Inflammatory macrophage treated with lipopolysaccharide for 1 hour (primary cell): ENCODE measurements at regions not wholly inside any gene's neighbourhood (a gene's known extent, or its start where the extent isn't known, plus 50 kb on each side); places are given as distances from the start of the nearest gene placed in this dataset.
"Not testable (repeated sequence)": the region's sequence is repeated elsewhere in the genome, so short reads cannot be mapped to it uniquely, and the experiment has no call there.

Source experiments
- DNase-seq, 2 donors: peaks; one replicate each; pipeline ENCODE4 v3.0.0-alpha.2; 2020 to 2022

DNA sequence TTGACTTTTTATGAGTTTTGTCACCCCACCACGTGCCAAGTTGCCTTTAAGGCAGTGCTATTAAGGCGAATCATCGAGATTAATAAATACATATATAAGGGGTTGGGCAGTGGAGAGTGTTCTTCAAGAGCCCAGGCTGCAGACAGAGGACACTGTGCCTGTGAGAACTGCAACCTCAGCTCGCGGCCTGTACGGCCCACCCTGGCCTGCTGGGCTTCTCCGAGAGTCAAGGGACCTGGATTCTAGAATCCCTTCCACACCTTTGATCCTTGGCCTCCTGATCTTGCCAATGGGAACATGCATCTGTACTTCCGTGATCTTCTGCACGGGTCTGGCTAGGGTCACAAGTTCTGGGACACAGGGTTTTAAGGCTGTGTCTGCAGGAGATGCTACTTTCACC lies 54.5 kb downstream of the IRX5 start:
- no peak for DNase-seq

DNA sequence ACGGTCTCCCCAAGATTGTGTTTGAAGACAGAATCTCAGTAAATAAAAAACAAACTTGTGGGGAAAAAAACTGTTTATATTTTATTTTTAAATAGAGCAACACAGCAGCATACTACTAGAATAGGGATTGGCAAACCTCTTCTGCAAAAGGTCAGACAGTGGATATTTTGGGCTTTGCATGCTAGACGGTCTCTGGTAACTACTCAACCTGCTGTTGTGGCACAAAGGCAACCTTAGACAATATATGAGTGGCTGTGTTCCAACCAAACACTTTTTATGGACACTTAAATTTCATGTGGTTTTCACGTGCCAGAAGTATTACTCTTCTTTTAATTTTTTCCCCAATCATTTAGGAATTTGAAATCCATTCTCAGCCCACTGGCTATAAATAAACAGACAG lies 55.0 kb downstream of the IRX5 start:
- DNase-seq = no peak

DNA sequence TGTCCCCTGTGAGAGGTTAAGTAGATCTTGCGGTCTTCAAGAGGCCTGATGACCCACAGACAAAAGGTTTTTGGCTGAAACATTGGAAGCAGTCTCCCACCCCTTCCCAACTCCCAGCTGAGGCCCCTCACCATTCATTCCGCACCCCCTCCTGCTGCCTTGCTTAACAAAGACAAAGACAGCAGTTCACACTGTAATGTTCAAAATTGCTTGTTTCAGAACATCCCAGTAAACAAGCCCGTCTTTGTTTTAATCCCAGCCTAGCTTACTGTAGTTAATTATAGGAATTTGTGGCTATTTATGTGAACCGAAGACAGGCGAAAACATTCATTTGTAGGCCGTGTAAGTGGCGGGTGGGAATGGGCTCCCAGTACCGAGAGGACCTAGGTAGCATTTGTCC lies 55.7 kb downstream of the IRX5 start:
- DNase-seq = no peak

DNA sequence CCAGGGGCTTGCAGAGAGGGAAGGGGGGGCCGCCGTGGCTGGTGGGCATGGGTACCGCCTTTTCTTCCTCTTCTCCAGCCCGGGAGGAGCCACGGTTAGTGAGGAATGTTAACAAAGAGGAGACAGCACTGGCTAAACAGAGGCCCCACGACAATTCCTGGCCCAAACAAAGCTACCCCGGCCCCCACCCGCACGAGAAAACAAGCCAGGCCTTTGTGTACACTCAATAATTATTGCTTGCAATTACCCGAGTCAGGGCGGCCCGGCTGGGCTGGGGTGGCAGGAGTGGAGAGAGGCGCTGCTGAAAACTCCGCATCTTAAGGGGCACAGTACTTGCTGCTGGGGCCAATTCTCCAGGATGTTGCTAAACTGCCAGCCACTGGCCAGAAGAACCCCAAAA lies 56.4 kb downstream of the IRX5 start:
- DNase-seq = no peak

DNA sequence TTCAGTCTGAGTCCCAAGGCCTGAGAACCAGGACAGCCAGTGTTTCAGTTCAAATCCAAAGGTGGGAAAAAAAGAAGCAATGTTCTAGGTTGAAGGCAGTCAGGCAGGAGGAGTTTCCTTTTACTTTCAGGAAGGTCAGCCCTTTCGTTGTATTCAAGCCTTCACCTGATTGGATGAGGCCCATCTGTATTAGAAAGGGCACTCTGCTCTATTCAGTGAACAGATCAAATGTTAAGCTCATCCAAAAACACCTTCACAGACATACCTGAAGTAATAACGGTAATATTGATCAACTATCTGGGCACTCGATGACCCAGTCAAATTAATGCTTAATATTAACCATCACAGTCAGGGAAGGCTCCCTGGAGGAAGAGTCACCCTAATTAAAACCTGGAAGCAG lies 60.9 kb downstream of the IRX5 start:
- no peak for DNase-seq

DNA sequence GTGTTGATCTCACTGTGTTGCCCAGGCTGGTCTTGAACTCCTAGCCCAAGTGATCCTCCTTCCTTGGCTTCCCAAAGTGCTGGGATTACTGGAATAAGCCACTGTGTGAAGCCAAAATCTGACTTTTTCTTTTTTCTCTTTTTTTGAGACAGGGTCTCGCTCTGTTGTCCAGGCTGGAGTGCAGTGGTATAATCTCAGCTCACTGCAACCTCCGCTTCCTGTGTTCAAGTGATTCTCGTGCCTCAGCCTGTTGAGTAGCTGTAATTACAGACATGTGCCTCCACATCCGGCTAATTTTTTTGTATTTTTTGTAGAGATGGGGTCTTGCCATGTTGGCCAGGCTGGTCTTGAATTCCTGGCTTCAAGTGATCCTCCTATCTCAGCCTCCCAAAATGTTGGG lies 61.3 kb downstream of the IRX5 start:
- not testable (repeated sequence) for DNase-seq

DNA sequence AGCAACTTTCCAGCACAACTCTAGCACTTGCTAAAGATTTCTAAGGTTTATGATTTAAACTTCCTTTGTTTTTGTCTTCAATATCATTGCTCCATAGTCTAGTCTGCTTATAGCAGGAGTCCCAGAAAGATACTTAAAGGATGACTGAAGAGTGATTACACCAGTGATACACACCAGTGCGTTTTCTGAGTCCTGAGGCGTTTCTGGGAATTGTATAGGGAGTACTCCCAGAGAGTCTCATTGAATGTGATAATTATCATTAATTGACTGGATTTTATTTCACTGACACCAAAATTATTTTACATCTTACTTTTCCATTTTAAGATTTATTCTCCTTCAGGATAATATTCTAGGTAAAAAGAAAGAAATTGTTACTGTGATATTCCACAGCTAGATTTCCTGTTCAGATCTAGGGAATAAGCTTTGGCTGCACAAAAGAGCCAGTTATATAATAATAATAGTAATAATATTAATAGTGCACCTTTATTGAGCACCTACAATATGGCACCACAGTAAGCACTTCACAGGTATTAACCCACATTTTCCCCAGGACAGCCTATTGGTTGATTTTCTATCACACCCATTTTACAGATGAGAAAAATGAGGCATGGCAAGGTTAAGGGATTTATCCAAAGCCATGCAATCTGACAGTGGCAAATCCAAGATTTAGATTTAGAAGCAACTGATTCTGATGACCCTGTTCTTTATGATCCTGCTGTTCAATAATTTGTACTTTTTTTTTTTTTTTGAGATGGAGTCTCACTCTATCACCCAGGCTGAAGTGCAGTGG lies 62.6 kb downstream of the IRX5 start:
- DNase-seq = no peak

DNA sequence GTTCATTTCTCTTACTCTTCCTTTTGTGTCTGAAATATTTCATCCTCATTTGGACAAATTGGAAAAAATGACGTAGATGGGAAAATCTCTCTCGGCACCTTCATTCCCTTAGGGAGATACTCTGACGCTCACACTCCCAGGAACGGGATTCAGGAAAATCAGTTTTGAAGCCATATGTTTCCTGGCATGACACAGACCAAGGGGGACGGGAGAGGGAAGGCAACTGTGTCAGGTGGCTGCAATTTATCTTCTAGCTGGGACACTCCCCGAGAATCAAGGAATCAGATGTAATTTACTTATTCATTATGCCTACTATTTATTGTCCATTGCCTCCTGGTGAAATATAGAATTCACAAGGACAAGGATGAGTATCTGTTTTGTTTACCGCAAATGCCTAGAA lies 65.5 kb downstream of the IRX5 start:
- DNase-seq = no peak

DNA sequence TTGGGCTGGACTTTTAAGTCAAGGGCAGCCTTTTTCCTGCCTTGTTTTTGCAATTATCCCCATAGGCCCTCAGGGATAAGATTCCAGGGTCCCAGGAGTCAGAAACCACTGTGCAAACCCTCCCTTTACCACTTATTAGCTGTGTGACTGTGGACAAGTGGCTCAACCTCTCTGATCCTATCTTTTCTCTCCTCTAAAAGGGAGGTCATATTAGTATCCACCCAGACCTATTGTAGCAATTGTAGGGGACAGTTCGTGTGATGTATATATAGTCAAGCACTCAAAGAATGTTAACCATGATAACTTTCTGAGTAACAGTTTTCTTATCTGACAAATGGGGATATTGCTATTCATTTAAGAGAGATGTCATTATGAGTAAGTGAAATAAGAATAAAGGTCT lies 68.2 kb downstream of the IRX5 start:
- DNase-seq = no peak

DNA sequence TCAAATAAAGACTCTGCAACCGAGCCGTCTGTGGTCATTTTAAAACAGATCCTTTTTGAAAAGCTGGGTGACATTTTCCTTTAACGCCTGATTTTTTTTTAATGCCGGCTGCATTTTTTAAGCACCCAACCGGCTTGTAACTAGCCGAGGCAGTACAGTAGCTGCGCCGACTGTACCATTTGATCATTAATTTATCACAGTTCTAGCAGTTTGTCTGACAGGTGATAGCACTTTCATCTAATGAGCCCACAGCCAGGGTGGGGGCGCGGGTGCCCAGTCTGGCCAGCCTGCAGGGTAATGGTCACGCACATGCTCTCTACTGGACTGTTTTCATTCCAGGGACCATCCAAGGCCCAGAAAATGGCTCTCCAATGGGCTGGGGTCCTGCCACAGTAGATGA lies 68.8 kb downstream of the IRX5 start:
- no peak for DNase-seq

DNA sequence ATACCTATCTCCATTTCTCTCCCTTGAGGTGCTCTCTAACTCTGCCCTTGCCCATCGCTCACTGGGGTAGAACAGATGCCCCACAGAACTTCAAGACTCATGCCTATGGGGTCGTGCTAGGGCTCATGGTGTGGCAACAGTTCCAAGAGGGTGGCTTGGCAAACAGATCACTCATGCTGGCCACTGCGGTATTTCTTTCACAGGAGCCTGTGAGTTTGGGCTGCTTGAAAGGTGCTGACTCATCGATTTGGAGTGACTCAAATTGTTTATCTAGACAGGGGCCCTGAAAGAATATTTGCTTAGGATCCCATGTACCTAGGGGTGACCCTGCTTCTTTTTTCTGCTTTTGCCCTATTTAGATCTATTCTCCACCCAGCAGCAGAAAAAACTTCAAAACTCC lies 69.9 kb downstream of the IRX5 start:
- no peak for DNase-seq

DNA sequence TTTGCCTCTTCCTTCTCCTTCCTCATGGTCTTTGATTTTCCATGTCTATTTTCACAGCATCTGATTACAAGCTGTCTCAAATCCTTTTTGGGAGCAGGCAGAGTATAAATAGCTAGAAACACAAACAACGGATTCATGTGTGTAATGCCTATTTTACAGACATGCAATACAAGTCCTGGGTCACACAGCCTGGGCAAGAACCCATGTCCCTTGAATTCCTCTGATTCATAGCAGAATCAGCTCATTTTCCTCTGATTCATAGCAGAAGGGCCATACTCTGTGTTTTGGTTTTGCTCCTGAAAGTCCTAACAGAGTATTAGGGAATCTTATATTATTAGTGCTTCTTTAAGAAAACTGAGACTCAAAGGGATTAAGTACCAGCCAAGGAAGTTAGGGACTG lies 71.3 kb downstream of the IRX5 start:
- no peak for DNase-seq

DNA sequence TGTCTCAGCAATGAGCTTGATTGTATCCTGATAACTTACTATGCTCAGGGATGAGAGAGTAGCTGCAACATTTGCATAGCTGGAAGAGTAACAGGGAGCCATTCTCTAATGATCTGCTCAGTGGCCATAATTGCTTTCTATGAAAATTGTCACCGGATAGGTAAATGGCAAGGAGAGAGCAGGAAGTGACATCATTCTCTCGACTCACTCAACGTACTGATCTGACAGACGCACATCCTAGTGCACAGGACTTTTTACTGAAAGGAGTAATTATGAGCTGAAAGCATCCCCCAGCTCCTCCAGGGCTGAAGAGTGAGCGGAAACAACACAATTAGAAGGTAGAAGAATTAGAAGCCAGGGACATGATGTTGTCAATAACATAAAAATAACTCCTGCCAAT lies 71.8 kb downstream of the IRX5 start:
- DNase-seq = no peak

DNA sequence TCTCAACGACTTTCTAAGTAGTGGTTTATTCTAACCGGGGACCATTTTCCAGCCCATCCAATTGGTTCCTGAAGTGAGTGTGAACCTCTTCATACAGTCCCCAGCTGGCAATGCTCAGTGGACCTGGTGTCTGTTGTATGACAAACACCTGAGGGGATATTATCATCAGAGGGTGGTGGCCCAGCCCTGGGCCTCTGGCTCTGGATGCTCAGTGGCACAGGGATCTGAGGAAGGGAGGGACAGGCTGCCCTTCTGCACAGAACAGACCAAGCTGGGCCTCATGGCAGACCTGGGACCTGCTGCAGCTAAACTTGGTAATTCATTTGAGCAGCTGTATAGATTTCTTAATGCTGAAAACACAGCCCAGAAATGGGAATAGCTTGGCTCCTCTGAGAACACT lies 72.6 kb downstream of the IRX5 start:
- no peak for DNase-seq

DNA sequence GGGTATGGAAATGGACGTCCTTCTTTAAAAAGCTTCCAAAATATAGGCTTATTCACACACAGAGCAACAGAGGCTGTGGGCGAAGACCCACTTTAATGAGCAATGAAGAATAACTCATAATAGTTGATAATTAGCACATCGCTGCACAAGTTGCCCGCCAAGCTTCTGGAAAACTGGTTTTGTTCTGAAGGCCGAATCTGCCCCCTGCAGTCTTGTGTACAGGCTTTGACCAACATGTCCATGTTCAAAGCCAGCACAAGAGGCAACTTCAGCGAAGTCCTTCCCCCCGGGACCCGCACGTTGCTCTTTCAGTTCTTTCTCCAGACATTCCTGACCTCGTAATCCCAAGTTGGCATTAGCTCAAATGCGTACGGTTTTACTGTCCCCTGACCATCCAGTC lies 73.3 kb downstream of the IRX5 start:
- DNase-seq = no peak

DNA sequence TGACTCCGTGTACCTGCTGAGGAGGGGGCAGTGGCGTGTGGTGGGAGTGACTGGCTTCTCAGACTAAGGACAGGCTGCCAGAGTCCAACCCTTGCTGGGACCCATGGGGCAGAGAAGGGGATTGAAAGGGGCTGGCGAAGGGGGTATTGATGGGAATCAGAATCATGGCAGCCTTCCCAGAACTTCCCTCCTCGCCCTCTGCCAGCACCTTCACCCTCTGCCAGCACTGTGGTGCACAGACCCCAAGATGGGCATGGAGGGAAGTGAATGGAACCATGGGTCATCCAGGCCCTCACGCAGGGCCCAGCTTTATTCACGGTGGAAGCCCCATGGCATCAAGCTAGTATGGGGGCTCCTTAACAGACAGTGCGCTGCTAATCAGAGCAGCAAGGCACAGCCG lies 76.8 kb downstream of the IRX5 start:
- no peak for DNase-seq

DNA sequence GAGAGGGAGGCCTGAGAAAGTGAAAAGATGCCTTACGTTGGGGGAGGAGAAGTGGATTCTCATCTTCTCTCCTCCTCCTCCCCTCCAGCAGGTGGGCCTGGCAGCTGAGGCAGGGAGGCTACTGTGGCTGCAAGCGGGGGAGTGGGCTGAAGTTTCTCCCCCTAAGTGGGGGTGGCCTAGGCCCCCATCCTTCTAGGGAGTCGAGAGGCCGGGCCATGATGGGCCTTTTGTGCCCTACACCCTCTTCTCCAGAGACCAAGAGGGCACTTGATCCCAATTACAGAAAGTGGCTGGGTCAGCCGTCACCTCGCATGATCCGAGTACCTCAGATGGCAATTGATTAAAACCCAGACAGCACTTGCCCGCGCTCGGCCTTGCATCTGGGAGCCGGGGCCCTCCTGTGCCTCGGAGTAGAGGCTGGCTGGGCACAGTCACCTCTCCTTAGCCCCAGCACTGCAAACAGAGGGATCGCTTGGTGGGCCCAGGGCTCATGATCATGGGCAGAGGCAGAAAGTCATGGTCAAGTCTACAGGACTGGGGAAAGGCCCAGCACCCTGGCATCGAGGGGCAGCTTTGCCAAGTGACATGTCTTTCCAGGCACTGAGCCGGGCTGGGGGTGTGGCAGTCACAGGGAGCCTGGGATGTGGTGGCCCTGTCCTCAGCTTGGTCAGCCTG lies 78.3 kb downstream of the IRX5 start:
- DNase-seq = no peak

DNA sequence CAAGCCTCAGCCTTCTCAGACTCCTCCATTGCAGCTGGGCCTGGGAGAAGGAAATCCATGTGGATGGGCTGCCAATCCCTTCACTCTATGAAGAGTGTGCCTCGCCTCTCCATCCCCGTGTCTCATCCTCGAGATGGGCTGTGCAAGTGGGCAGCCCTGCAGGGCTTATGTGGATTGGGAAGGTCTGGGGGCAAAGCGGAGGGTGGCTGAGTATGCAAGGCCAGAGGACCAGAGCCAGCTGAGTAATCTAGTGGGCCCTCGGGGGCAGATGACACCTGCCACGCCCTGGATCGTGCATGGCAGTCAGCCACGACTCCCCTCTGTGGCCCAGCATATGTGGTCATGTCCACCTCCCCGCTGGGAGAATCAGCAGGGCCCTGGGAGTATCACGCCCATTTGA lies 78.9 kb downstream of the IRX5 start:
- DNase-seq = no peak

DNA sequence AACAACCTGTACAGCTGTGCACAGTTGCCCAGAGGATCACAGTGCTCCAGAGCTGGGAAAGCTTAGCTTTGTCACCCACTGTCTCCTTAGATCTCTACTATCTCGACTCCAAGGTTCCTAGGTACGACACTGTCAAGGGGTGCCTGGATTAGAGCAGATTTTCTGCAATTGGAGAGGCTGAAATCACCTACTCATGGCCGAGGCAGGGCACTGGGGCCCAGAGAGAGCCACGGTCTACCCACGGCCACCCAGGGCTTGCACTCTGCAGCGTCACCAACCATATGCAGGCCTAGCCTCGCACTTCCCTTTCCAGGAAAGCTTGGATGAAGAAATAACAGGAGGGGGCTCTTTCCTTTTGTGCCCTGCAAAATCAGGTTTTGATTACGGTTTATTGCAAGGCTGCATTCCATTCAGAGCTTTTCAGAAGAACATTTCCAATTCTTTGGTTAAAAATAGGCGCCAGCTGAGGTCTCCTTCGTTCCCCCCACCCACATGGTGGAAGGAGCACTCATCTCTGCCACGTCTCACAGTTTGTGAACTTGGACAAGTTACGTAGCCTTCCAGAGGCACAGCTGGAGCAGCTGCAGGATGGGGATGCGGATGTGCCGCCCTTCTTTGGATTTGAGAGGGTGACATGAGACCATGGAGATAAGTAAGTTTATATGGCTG lies 80.0 kb downstream of the IRX5 start:
- no peak for DNase-seq

DNA sequence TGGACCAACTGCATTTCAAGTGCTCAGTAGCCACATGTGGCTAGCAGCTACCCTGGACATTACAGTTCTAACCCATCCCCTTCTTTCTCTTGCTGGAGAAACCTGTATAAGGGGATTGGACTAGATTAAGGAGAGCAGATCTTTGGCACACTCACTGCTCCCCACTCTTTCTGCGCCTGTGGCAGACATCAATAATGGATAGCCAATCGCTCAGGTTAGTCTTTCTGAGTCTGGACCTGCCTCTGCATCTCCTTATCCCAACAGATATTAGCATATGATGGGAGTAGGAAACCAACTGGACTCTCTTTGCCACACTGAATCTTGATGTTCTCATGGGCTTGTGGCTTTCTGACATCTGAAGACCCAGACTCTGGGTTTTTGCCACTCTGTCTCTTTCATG lies 81.7 kb downstream of the IRX5 start:
- no peak for DNase-seq

DNA sequence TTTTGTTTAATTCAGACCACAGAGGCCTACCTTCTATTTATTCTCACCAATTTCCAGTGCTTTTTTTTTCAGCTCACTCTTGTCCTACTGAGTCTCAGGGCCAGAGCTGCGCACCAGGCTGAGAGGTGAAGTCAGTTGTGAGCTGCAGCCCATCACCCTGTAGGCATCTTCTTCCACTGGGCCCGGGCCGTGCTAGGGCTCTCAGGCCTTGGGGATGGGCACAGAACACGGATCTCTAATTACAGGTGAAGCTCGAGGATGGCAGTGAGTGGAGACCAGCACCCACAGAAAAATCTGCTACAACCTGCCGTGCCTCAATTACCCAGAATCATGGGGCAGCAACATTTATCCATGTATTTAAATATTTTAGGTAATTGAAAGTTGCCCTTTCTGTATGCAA lies 82.1 kb downstream of the IRX5 start:
- no peak for DNase-seq

DNA sequence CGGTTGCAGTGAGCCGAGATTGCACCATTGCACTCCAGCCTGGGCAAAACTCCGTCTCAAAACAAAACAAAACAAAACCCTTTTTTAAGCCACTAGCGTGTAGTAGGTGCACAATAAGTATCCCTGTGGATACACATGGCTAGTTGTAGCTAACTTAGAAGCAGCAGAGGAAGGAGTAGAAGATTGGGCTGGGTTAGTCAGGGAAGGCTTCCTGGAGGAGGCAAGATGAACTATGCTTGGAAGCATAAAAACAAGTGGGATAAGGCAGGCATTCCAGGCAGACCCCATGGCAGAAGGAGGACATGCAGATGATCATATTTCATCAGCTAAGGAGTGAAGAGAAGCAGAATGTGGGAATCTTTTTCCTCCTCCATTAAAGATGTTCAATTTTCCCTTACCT lies 83.4 kb downstream of the IRX5 start:
- no peak for DNase-seq

DNA sequence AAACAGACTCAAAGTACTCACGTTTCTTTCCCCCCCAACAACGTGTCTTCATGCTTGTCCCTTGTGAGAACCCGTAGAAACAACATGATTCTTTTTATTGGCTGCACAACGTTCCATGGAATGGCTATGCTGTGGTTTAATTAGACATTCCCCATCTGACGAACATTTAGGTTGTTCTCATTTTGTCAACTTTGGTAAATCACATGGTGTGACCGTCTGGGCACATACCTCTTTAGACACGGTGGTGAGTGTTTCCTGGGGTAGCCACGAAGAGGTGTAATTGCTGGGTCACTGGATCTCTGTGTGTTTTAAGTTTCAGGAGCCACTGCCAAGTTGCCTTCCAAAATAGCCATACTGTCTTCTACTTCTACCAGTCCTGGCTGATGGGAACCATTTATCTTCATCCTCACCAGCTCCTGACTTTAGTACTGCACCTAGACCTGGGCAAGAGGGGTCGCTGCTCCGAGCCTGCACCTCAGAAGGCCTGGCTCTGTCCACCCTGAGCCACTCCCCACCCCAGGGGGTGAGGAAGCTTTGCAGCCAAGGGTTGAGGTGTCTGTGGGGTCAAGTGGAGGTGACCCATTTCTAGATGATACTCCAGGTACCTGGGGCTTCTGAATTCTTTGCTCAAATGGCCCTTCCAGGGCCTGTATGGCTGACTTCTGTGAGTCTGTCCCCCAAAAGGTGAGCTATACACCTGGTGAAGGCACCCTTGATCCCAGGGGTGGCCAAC lies 84.7 kb downstream of the IRX5 start:
- no peak for DNase-seq

DNA sequence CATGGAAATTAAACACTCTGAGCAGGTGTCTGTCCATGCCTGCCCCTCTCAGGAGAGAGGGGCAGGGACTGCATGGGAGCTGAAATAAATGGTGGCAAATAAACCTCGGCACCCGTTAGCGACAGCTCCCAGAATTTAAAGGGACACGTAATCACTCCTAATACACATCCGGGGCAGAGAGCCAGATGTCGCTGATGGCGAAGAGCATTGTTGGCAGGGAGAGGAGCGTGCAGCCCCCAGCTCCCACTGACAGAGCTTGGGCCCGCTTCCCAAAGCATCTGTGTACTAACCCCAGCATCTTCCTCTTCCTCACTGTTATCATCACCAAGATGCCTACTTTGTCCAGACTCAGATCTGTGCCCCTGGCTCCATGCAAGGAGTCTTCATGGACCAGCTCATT lies 85.8 kb downstream of the IRX5 start:
- no peak for DNase-seq
